A673 (cell line): ENCODE measurements at regions not wholly inside any gene's neighbourhood (a gene's known extent, or its start where the extent isn't known, plus 50 kb on each side); places are given as distances from the start of the nearest gene placed in this dataset.

Source experiments
- CTCF ChIP-seq: fragments of 300-800, 200-600 bp; sonication (generic); conservative IDR thresholded peaks from 2 replicates; pipeline ENCODE4 v1.5.1; 2017; ENCODE audit warnings: low read depth, mild to moderate bottlenecking, antibody characterized with exemption, low read length, moderate library complexity, mixed read lengths
- EZH2 ChIP-seq: fragments of 200-600 bp; sonication (generic); IDR thresholded peaks from 2 replicates; pipeline ENCODE4 v1.6.1; 2017; ENCODE audit warnings: borderline replicate concordance, low read depth, mild to moderate bottlenecking, mixed read lengths, antibody characterized with exemption, low read length; ENCODE audit not compliant: poor library complexity, severe bottlenecking

DNA sequence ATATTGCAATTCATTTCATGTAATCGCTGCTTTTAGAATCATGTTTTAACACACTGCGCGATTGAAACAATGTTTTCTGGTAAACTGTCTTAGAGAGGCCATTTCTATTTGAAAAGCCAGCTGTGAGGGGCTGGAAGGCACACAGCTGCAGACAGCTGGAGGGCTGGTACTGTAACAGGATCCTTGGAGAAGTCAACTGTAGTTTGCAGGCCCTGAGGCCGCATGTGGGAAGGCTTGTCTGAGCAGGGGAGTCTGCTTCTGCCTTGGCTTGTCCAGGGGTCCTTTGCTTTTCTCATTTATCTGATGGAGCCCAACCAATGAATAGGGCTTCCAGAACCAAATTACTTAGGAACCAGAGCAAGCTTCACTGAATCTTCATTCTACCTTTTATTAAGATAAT is 313.5 kb downstream of the BLID start:
- TF ChIP-seq CTCF (no peak), EZH2 (no peak)
